Smooth muscle cell (in vitro differentiated cells): ENCODE measurements at regions not wholly inside any gene's neighbourhood (a gene's known extent, or its start where the extent isn't known, plus 50 kb on each side); places are given as distances from the start of the nearest gene placed in this dataset.

ENCODE experiments used
- DNase-seq: peaks from one replicate; lab custom pipeline; 2025; ENCODE audit not compliant: unreplicated experiment; lab: John Stamatoyannopoulos, UW
- H2AFZ ChIP-seq: fragments of 200-600 bp; sonication (generic); 2 replicates; pipeline ENCODE4 v1.6.0; 2016; ENCODE audit warnings: antibody characterized with exemption, low read depth, mild to moderate bottlenecking
- H3F3A ChIP-seq: fragments of 200-600 bp; sonication (generic); 2 replicates; pipeline ENCODE4 v1.6.0; 2017; ENCODE audit warnings: antibody characterized with exemption, low read depth
- H3K27ac ChIP-seq: fragments of 200-600 bp; sonication (generic); 2 replicates; pipeline ENCODE4 v1.5.1; 2016; ENCODE audit warnings: low read depth, mild to moderate bottlenecking
- H3K27me3 ChIP-seq: fragments of 200-600 bp; sonication (generic); 2 replicates; pipeline ENCODE4 v1.6.1; 2016; ENCODE audit warnings: low read depth, mild to moderate bottlenecking
- H3K36me3 ChIP-seq: fragments of 200-600 bp; sonication (generic); 2 replicates; pipeline ENCODE4 v1.5.1; 2016; ENCODE audit warnings: low read depth
- H3K4me1 ChIP-seq: fragments of 200-600 bp; sonication (generic); 2 replicates; pipeline ENCODE4 v1.5.1; 2016; ENCODE audit warnings: low read depth
- H3K4me2 ChIP-seq: fragments of 200-600 bp; sonication (generic); 2 replicates; pipeline ENCODE4 v1.6.0; 2016; ENCODE audit warnings: mild to moderate bottlenecking
- H3K4me3 ChIP-seq: fragments of 200-600 bp; sonication (generic); 2 replicates; pipeline ENCODE4 v1.5.1; 2016; ENCODE audit warnings: mild to moderate bottlenecking
- H3K79me2 ChIP-seq: fragments of 200-600 bp; sonication (generic); 2 replicates; pipeline ENCODE4 v1.6.0; 2016; ENCODE audit warnings: low read depth, mild to moderate bottlenecking
- H3K9ac ChIP-seq: fragments of 200-600 bp; sonication (generic); 2 replicates; pipeline ENCODE4 v1.6.0; 2016; ENCODE audit warnings: low read depth
- H3K9me3 ChIP-seq: fragments of 200-600 bp; sonication (generic); replicated peaks from 2 replicates; pipeline ENCODE4 v1.5.1; 2016; ENCODE audit warnings: low read depth
- H4K20me1 ChIP-seq: fragments of 200-600 bp; sonication (generic); 2 replicates; pipeline ENCODE4 v1.6.0; 2016; ENCODE audit warnings: low read depth
- CTCF ChIP-seq: fragments of 200-600 bp; sonication (generic); IDR thresholded peaks from 2 replicates; pipeline ENCODE4 v1.5.1; 2017; ENCODE audit warnings: borderline replicate concordance, mild to moderate bottlenecking, antibody characterized with exemption; ENCODE audit not compliant: insufficient read depth, poor library complexity, severe bottlenecking
- WGBS: methylation state at CpG from one replicate; pipeline ENCODE4 v1.1.7; 2016; ENCODE audit warnings: low lambda C conversion rate; 5-methylcytosine and 5-hydroxymethylcytosine counted together

- H3K4me3 ChIP-seq = no peak overlapping the region
- H3K9ac ChIP-seq = no peak overlapping the region
- 100% methylated on average over 1 of the region's 1 CpG for WGBS
- DNase-seq = no peak
- no peaks in the 10 kb centered on the region for H3K27me3 ChIP-seq
- no peaks in the 10 kb centered on the region for H3K36me3 ChIP-seq
- H4K20me1 ChIP-seq = no peaks in the 10 kb centered on the region
- H3K79me2 ChIP-seq = no peaks in the 10 kb centered on the region
- H3K4me2 ChIP-seq = no peak overlapping the region
- peaks cover 3% of the 10 kb centered on the region for H3F3A ChIP-seq
- no peaks in the 10 kb centered on the region for H3K9me3 ChIP-seq
- no peak for TF ChIP-seq CTCF
- no peak overlapping the region for H2AFZ ChIP-seq
- no peaks in the 10 kb centered on the region for H3K4me1 ChIP-seq
- no peak overlapping the region for H3K27ac ChIP-seq
These were observed 122.4 kb downstream of the TOMM20 start for GRCh38 chr1:235006132-235006721.

GRCh38 chr1:235004840-235005391, 123.7 kb downstream of the TOMM20 start:
- H3K9ac ChIP-seq = no peak overlapping the region
- H3K4me1 ChIP-seq = no peaks in the 10 kb centered on the region
- H3K4me2 ChIP-seq = no peak overlapping the region
- H2AFZ ChIP-seq = no peak overlapping the region
- no peaks in the 10 kb centered on the region for H3F3A ChIP-seq
- no peaks in the 10 kb centered on the region for H3K36me3 ChIP-seq
- no peak for DNase-seq
- WGBS = 97% methylated on average over 3 of the region's 3 CpGs
- no peak overlapping the region for H3K27ac ChIP-seq
- H4K20me1 ChIP-seq = no peaks in the 10 kb centered on the region
- no peak overlapping the region for H3K4me3 ChIP-seq
- H3K79me2 ChIP-seq = no peaks in the 10 kb centered on the region
- no peak for TF ChIP-seq CTCF
- no peaks in the 10 kb centered on the region for H3K9me3 ChIP-seq
- H3K27me3 ChIP-seq = no peaks in the 10 kb centered on the region

- Histone ChIP-seq H4K20me1 (no peaks in the 10 kb centered on the region), H3K27ac (no peak overlapping the region), H3K27me3 (no peaks in the 10 kb centered on the region), H3K4me3 (no peak overlapping the region), H3K4me2 (no peak overlapping the region), H3K9ac (no peak overlapping the region), H2AFZ (no peak overlapping the region), H3K4me1 (no peaks in the 10 kb centered on the region), H3F3A (no peaks in the 10 kb centered on the region), H3K79me2 (no peaks in the 10 kb centered on the region), H3K36me3 (no peaks in the 10 kb centered on the region), H3K9me3 (no peaks in the 10 kb centered on the region)
- DNase-seq = no peak
- WGBS = 94% methylated on average over 2 of the region's 2 CpGs
- no peak for TF ChIP-seq CTCF
These were observed 124.4 kb downstream of the TOMM20 start for GRCh38 chr1:235004276-235004675.

- TF ChIP-seq CTCF = no peak
- Histone ChIP-seq H3K27me3 (no peaks in the 10 kb centered on the region), H3K36me3 (no peaks in the 10 kb centered on the region), H3K9ac (no peak overlapping the region), H3K27ac (no peak overlapping the region), H3K9me3 (no peaks in the 10 kb centered on the region), H2AFZ (no peak overlapping the region), H3K79me2 (no peaks in the 10 kb centered on the region), H3K4me3 (no peak overlapping the region), H4K20me1 (no peaks in the 10 kb centered on the region), H3F3A (no peaks in the 10 kb centered on the region), H3K4me2 (no peak overlapping the region), H3K4me1 (peaks cover 4% of the 10 kb centered on the region)
- WGBS = 95% methylated on average over 10 of the region's 10 CpGs
- DNase-seq = no peak
These were observed 125.8 kb downstream of the TOMM20 start for GRCh38 chr1:235002706-235003300.
